Endothelial cell of umbilical vein (primary cell): ENCODE measurements at regions not wholly inside any gene's neighbourhood (a gene's known extent, or its start where the extent isn't known, plus 50 kb on each side); places are given as distances from the start of the nearest gene placed in this dataset.

Experiments
- BruUV-seq: library from RNA; stranded (reverse); fragments of 400-500 nt; replicated peaks from 2 replicates; lab custom pipeline; 2021; lab: Mats Ljungman, UMichigan
- CTCF ChIA-PET: fragments of 300-600, 350-600 bp; sonication (Branson Sonifier 250); formaldehyde crosslinking; loops from one replicate; lab custom pipeline; 2021; ENCODE audit warnings: antibody characterized with exemption, inconsistent platforms; lab: Charles Lee
- POLR2A ChIA-PET: fragments of 300-600, 350-600 bp; sonication (Branson Sonifier 250); formaldehyde crosslinking; loops from one replicate; lab custom pipeline; 2021; ENCODE audit warnings: antibody characterized with exemption, inconsistent platforms; lab: Charles Lee
- DNase-seq: peaks from one replicate; pipeline ENCODE4 v3.0.0-alpha.2; 2011; ENCODE audit warnings: low read depth, low spot score
- FAIRE-seq: peaks from 2 replicates; lab custom pipeline; 2011; peaks lifted over from hg19 to GRCh38; lab: Jason Lieb, UNC
- H2AFZ ChIP-seq: 2 replicates; pipeline ENCODE4 v1.6.0; 2012; ENCODE audit warnings: low read depth, low read length, control low read depth, inconsistent platforms
- H3K27ac ChIP-seq: 2 replicates; pipeline ENCODE4 v1.5.1; 2011; ENCODE audit warnings: low read depth, mild to moderate bottlenecking, control low read depth, low read length, moderate library complexity; ENCODE audit not compliant: insufficient read depth
- H3K27me3 ChIP-seq, 2 experiments: 2 replicates each; pipeline versions ENCODE4 v1.6.0 to v1.6.1; 2011; ENCODE audit warnings: low read length in 2 of 2, mixed read lengths in 1 of 2; ENCODE audit not compliant: control insufficient read depth in 2 of 2, insufficient read depth in 2 of 2
- H3K36me3 ChIP-seq, 2 experiments: 2 replicates in 1 of 2; 3 replicates in 1 of 2; pipeline ENCODE4 v1.5.1; 2011; ENCODE audit warnings: low read length in 2 of 2, mild to moderate bottlenecking in 1 of 2, moderate library complexity in 1 of 2; ENCODE audit not compliant: control insufficient read depth in 2 of 2, insufficient read depth in 2 of 2; ENCODE audit errors: extremely low read depth in 1 of 2
- H3K4me1 ChIP-seq: 3 replicates; pipeline ENCODE4 v1.5.1; 2011; ENCODE audit warnings: mild to moderate bottlenecking, low read length; ENCODE audit not compliant: control insufficient read depth, insufficient read depth; ENCODE audit errors: extremely low read depth
- H3K4me2 ChIP-seq: 2 replicates; pipeline ENCODE4 v1.6.1; 2011; ENCODE audit warnings: low read length, control low read depth, mixed read lengths; ENCODE audit not compliant: insufficient read depth
- H3K4me3 ChIP-seq, 3 experiments: fragments of 200-600 bp in 1 of 3; sonication (generic), shearing (Covaris generic) in 1 of 3; replicated peaks in 1 of 3; 2 replicates each; pipeline ENCODE4 v1.5.1; 2011 to 2016; ENCODE audit warnings: control low read depth in 3 of 3, low read length in 3 of 3, mild to moderate bottlenecking in 2 of 3, inconsistent platforms in 1 of 3, low read depth in 1 of 3, moderate library complexity in 1 of 3; ENCODE audit not compliant: insufficient read depth in 1 of 3
- H3K79me2 ChIP-seq: 2 replicates; pipeline ENCODE4 v1.6.0; 2012; ENCODE audit warnings: low read length, inconsistent platforms; ENCODE audit not compliant: control insufficient read depth, insufficient read depth
- H3K9ac ChIP-seq: replicated peaks from 2 replicates; pipeline ENCODE3; 2011; ENCODE audit warnings: low read length, control low read depth; ENCODE audit not compliant: insufficient read depth; ENCODE audit errors: extremely low read depth
- H3K9me1 ChIP-seq: replicated peaks from 3 replicates; pipeline ENCODE4 v1.6.0; 2011; ENCODE audit warnings: mild to moderate bottlenecking, low read length; ENCODE audit not compliant: control insufficient read depth, insufficient read depth; ENCODE audit errors: extremely low read depth
- H3K9me3 ChIP-seq: replicated peaks from 2 replicates; pipeline ENCODE4 v1.5.1; 2012; ENCODE audit warnings: low read length, inconsistent platforms; ENCODE audit not compliant: control insufficient read depth, insufficient read depth
- H4K20me1 ChIP-seq: replicated peaks from 2 replicates; pipeline ENCODE3; 2011; ENCODE audit warnings: mild to moderate bottlenecking, low read length; ENCODE audit not compliant: control insufficient read depth, insufficient read depth; ENCODE audit errors: extremely low read depth
- CTCF ChIP-seq, 2 donors: IDR thresholded peaks; 1 replicate in 1 of 2; 2 replicates in 1 of 2; pipeline ENCODE4 v1.5.1; 2011; ENCODE audit warnings: low read length in 2 of 2, mild to moderate bottlenecking in 2 of 2, moderate library complexity in 2 of 2, control low read depth in 1 of 2, inconsistent platforms in 1 of 2, low read depth in 1 of 2; ENCODE audit not compliant: insufficient read depth in 1 of 2; ENCODE audit errors: extremely low read depth in 1 of 2
- EZH2 ChIP-seq: IDR thresholded peaks from 2 replicates; pipeline ENCODE4 v1.6.1; 2012; ENCODE audit warnings: borderline replicate concordance, low read depth, mild to moderate bottlenecking, moderate library complexity, low read length, inconsistent platforms; ENCODE audit not compliant: severe bottlenecking
- FOS ChIP-seq: IDR thresholded peaks from 2 replicates; pipeline ENCODE4 v1.6.1; 2011; ENCODE audit warnings: mild to moderate bottlenecking, low read length, moderate library complexity, borderline replicate concordance; ENCODE audit not compliant: insufficient read depth
- GATA2 ChIP-seq: IDR thresholded peaks from 2 replicates; pipeline ENCODE4 v1.7.0; 2011; ENCODE audit warnings: low read depth, mild to moderate bottlenecking, moderate library complexity, mixed read lengths, low read length; ENCODE audit not compliant: insufficient read length, insufficient read depth
- JUN ChIP-seq: IDR thresholded peaks from 2 replicates; pipeline ENCODE4 v1.6.1; 2011; ENCODE audit warnings: borderline replicate concordance, low read depth; ENCODE audit not compliant: insufficient read length, insufficient read depth
- MAX ChIP-seq: IDR thresholded peaks from 2 replicates; pipeline ENCODE4 v1.6.1; 2011; ENCODE audit not compliant: insufficient read depth, insufficient read length
- POLR2A ChIP-seq: IDR thresholded peaks from 2 replicates; pipeline ENCODE4 v1.6.1; 2012; ENCODE audit warnings: low read depth, mild to moderate bottlenecking, control low read depth, low read length
- POLR2AphosphoS5 ChIP-seq: IDR thresholded peaks from 2 replicates; pipeline ENCODE4 v1.6.1; 2012; ENCODE audit warnings: low read depth, mild to moderate bottlenecking, control low read depth, low read length, moderate library complexity; ENCODE audit not compliant: insufficient read depth
- dilution Hi-C: fragments of 300-500 bp; cut with MboI; formaldehyde crosslinking; loops from one replicate; pipeline ENCODE4 v1.15.0; 2019; ENCODE audit warnings: low sequenced_read_pairs; ENCODE audit not compliant: extremely low pct_ligation_motif_present
- intact Hi-C: fragments of 100-400 bp; cut with micrococcal nuclease; formaldehyde crosslinking; loops from one replicate; pipeline ENCODE4 v1.10.0; 2022

- DNase-seq (no peak), FAIRE-seq (no peak)
- intact Hi-C loops, result loop anchor here (5.0 kb wide), 1 partner anchor 229 kb away; no protein-coding TSS in a partner anchor
- Histone ChIP-seq H3K79me2 (no peaks in the 10 kb centered on the region), H3K4me2 (no peak overlapping the region), H3K9ac (no peak overlapping the region), H3K4me1 (peaks cover 21% of the 10 kb centered on the region), H3K27ac (no peak overlapping the region), H2AFZ (no peak overlapping the region), H3K9me1 (no peaks in the 10 kb centered on the region), H3K4me3 (no peak overlapping the region), H3K27me3 (no peaks in the 10 kb centered on the region), H4K20me1 (no peaks in the 10 kb centered on the region), H3K9me3 (no peaks in the 10 kb centered on the region), H3K36me3 (no peaks in the 10 kb centered on the region)
- BruUV-seq, result no TSS peak
- CTCF ChIA-PET, result interaction anchor here (1.3 to 2.8 kb wide), 4 partner anchors 8 to 605 kb away, joined by 3 to 43 read pairs (median 7); no protein-coding TSS in a partner anchor
- POLR2A ChIA-PET, result no interaction called here
- dilution Hi-C loops, result no loop called here
- TF ChIP-seq GATA2, result no peak
- TF ChIP-seq JUN, result no peak
- no peak for TF ChIP-seq MAX
- TF ChIP-seq POLR2A, result no peak
- no peak for TF ChIP-seq FOS
- no peak for TF ChIP-seq EZH2
- TF ChIP-seq CTCF (IDR thresholded peaks at IDR 0.05; ENCODE audit: extremely low read depth in 1 of 2, insufficient read depth in 1 of 2, low read depth in 1 of 2, low read length in 2 of 2), result no peak
- TF ChIP-seq POLR2AphosphoS5, result no peak
These were observed 334.2 kb upstream of the SEMA6D start for GRCh38 chr15:47383102-47383501.
